OCI-LY3 (cell line): ENCODE measurements at regions not wholly inside any gene's neighbourhood (a gene's known extent, or its start where the extent isn't known, plus 50 kb on each side); places are given as distances from the start of the nearest gene placed in this dataset.

Experiments
- H2AFZ ChIP-seq: fragments of 200-600, 300-600 bp; shearing (Covaris generic); 2 replicates; pipeline ENCODE4 v1.6.0; 2014; ENCODE audit warnings: antibody characterized with exemption, low read depth, low read length
- H3K27ac ChIP-seq: fragments of 200-600, 300-600 bp; sonication (generic); 2 replicates; pipeline ENCODE4 v1.5.1; 2014; ENCODE audit warnings: mild to moderate bottlenecking, low read length, moderate library complexity, mixed read lengths
- H3K27me3 ChIP-seq: fragments of 200-600, 300-600 bp; sonication (generic); 2 replicates; pipeline ENCODE4 v1.6.1; 2014; ENCODE audit warnings: low read depth, low read length, mixed read lengths
- H3K36me3 ChIP-seq: fragments of 200-600, 300-600 bp; sonication (generic); replicated peaks from 2 replicates; pipeline ENCODE3; 2014; ENCODE audit warnings: low read depth, low read length, mixed read lengths
- H3K4me1 ChIP-seq: fragments of 300-600, 200-600 bp; sonication (generic); 2 replicates; pipeline ENCODE4 v1.6.1; 2014; ENCODE audit warnings: low read length, mixed read lengths
- H3K4me2 ChIP-seq: fragments of 200-600, 300-600 bp; sonication (generic); 2 replicates; pipeline ENCODE4 v1.6.1; 2014; ENCODE audit warnings: low read length, mixed read lengths
- H3K4me3 ChIP-seq: fragments of 300-600, 200-600 bp; sonication (generic); 2 replicates; pipeline ENCODE4 v1.5.1; 2014; ENCODE audit warnings: antibody characterized with exemption, mild to moderate bottlenecking, low read length, moderate library complexity
- H3K79me2 ChIP-seq: fragments of 300-600, 200-600 bp; shearing (Covaris generic); 2 replicates; pipeline ENCODE4 v1.6.1; 2014; ENCODE audit warnings: mild to moderate bottlenecking, low read length, mixed read lengths
- H3K9ac ChIP-seq: fragments of 300-600, 200-600 bp; shearing (Covaris generic); 2 replicates; pipeline ENCODE4 v1.6.0; 2014; ENCODE audit warnings: mild to moderate bottlenecking, low read length, moderate library complexity
- H3K9me3 ChIP-seq: fragments of 200-600, 300-600 bp; shearing (Covaris generic); 2 replicates; pipeline ENCODE4 v1.6.1; 2014; ENCODE audit warnings: low read length, mixed read lengths; ENCODE audit not compliant: insufficient read depth
- H4K20me1 ChIP-seq: fragments of 200-600, 300-600 bp; sonication (generic); 2 replicates; pipeline ENCODE4 v1.6.1; 2016; ENCODE audit warnings: low read length, mixed read lengths; ENCODE audit not compliant: insufficient read depth
- CTCF ChIP-seq: fragments of 200-600, 300-600 bp; sonication (generic); IDR thresholded peaks from 2 replicates; pipeline ENCODE4 v1.5.1; 2014; ENCODE audit warnings: antibody characterized with exemption, low read length, low read depth
- EZH2phosphoT487 ChIP-seq: fragments of 200-600 bp; shearing (Covaris generic); IDR thresholded peaks from 2 replicates; pipeline ENCODE4 v1.6.1; 2018; ENCODE audit warnings: antibody characterized with exemption, mixed run types, low read depth

GRCh38 chr2:145315053-145315452, 795.1 kb upstream of the ZEB2 start:
- Histone ChIP-seq H3K4me2 (no peak overlapping the region), H3K4me1 (no peaks in the 10 kb centered on the region), H3K27me3 (no peaks in the 10 kb centered on the region), H3K9ac (no peak overlapping the region), H3K36me3 (no peaks in the 10 kb centered on the region), H2AFZ (no peak overlapping the region), H3K9me3 (no peaks in the 10 kb centered on the region), H3K27ac (no peak overlapping the region), H3K4me3 (no peak overlapping the region), H4K20me1 (no peaks in the 10 kb centered on the region), H3K79me2 (no peaks in the 10 kb centered on the region)
- TF ChIP-seq EZH2phosphoT487, result no peak
- TF ChIP-seq CTCF, result no peak

- Histone ChIP-seq H3K36me3 (no peaks in the 10 kb centered on the region), H3K27me3 (no peaks in the 10 kb centered on the region), H3K4me1 (no peaks in the 10 kb centered on the region), H3K9ac (no peak overlapping the region), H2AFZ (no peak overlapping the region), H3K4me3 (no peak overlapping the region), H3K79me2 (no peaks in the 10 kb centered on the region), H3K4me2 (no peak overlapping the region), H3K9me3 (no peaks in the 10 kb centered on the region), H3K27ac (no peak overlapping the region), H4K20me1 (no peaks in the 10 kb centered on the region)
- no peak for TF ChIP-seq CTCF
- no peak for TF ChIP-seq EZH2phosphoT487
Measured at GRCh38 chr2:145314119-145314633, 794.3 kb upstream of the ZEB2 start.

GRCh38 chr2:145305889-145306288, 786.0 kb upstream of the ZEB2 start:
- no peaks in the 10 kb centered on the region for H3K36me3 ChIP-seq
- H3K9ac ChIP-seq, result no peak overlapping the region
- H3K9me3 ChIP-seq, result no peaks in the 10 kb centered on the region
- no peak overlapping the region for H3K4me2 ChIP-seq
- no peaks in the 10 kb centered on the region for H3K79me2 ChIP-seq
- no peaks in the 10 kb centered on the region for H4K20me1 ChIP-seq
- H2AFZ ChIP-seq, result no peak overlapping the region
- H3K27me3 ChIP-seq, result no peaks in the 10 kb centered on the region
- H3K4me1 ChIP-seq, result peaks cover 7% of the 10 kb centered on the region
- TF ChIP-seq EZH2phosphoT487 (no peak), CTCF (no peak)
- H3K27ac ChIP-seq, result no peak overlapping the region
- H3K4me3 ChIP-seq, result no peak overlapping the region

- Histone ChIP-seq H3K4me1 (peaks cover 7% of the 10 kb centered on the region), H4K20me1 (no peaks in the 10 kb centered on the region), H3K4me2 (peak overlapping the region; percentile 45), H3K27ac (no peak overlapping the region), H3K79me2 (no peaks in the 10 kb centered on the region), H3K4me3 (peak overlapping the region; percentile 28), H3K9me3 (no peaks in the 10 kb centered on the region), H2AFZ (peak overlapping the region; percentile 58; the same call in 1 of the 2 replicates), H3K27me3 (no peaks in the 10 kb centered on the region), H3K36me3 (no peaks in the 10 kb centered on the region), H3K9ac (no peak overlapping the region)
- TF ChIP-seq CTCF (no peak), EZH2phosphoT487 (no peak)
Measured at GRCh38 chr2:145304501-145304900, 784.6 kb upstream of the ZEB2 start.
